A673 (cell line): ENCODE measurements at regions not wholly inside any gene's neighbourhood (a gene's known extent, or its start where the extent isn't known, plus 50 kb on each side); places are given as distances from the start of the nearest gene placed in this dataset.

ENCODE experiments used
- EZH2 ChIP-seq: fragments of 200-600 bp; sonication (generic); IDR thresholded peaks from 2 replicates; pipeline ENCODE4 v1.6.1; 2017; ENCODE audit warnings: borderline replicate concordance, low read depth, mild to moderate bottlenecking, mixed read lengths, antibody characterized with exemption, low read length; ENCODE audit not compliant: poor library complexity, severe bottlenecking
- TF ChIP-seq, protein P1 (sequence below): fragments of 300-800, 200-600 bp; sonication (generic); conservative IDR thresholded peaks from 2 replicates; pipeline ENCODE4 v1.5.1; 2017; ENCODE audit warnings: low read depth, mild to moderate bottlenecking, antibody characterized with exemption, low read length, moderate library complexity, mixed read lengths

DNA sequence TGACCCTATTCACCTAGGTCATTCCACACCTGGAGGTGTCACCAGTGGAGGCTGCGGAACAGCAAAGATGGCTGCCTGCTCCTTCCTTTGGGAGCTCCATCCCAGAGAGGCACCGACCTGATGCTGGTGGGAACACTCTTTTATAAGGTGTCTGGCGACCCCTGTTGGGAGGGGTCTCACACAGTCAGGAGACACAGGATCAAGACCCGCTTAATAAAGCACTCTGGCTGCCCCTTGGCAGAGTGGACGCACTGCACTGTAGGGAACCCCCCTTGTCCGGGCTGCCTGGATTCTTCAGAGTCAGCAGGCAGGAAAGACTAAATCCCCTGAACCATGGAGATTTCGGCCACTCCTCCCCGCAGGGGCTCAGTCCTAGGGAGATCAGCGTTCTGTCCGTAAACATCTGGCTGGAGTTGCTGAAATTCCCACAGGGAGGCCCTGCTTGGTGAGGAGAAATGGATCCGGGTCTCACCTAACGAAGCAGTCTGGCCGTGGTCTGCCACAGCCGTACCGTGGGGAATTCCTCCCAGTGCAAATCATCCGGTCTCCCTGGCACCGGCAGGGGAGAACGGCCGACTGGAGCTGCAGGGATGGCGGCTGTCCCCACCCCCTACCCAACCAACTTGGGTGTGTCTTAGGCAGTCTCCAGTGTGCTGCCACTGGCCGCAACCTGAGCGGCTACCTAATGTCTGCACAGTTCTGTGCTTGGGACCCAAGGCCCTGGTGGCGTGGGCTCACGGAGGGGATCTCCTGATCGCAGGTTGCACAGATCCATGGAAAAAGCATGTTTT, 66.1 kb downstream of the LSMEM1 start:
- TF ChIP-seq, protein P1, sequence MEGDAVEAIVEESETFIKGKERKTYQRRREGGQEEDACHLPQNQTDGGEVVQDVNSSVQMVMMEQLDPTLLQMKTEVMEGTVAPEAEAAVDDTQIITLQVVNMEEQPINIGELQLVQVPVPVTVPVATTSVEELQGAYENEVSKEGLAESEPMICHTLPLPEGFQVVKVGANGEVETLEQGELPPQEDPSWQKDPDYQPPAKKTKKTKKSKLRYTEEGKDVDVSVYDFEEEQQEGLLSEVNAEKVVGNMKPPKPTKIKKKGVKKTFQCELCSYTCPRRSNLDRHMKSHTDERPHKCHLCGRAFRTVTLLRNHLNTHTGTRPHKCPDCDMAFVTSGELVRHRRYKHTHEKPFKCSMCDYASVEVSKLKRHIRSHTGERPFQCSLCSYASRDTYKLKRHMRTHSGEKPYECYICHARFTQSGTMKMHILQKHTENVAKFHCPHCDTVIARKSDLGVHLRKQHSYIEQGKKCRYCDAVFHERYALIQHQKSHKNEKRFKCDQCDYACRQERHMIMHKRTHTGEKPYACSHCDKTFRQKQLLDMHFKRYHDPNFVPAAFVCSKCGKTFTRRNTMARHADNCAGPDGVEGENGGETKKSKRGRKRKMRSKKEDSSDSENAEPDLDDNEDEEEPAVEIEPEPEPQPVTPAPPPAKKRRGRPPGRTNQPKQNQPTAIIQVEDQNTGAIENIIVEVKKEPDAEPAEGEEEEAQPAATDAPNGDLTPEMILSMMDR = peak; percentile 41
- TF ChIP-seq EZH2 = no peak
